OCI-LY3 (cell line): ENCODE measurements at regions not wholly inside any gene's neighbourhood (a gene's known extent, or its start where the extent isn't known, plus 50 kb on each side); places are given as distances from the start of the nearest gene placed in this dataset.

ENCODE experiments used
- H2AFZ ChIP-seq: fragments of 200-600, 300-600 bp; shearing (Covaris generic); 2 replicates; pipeline ENCODE4 v1.6.0; 2014; ENCODE audit warnings: antibody characterized with exemption, low read depth, low read length
- H3K27ac ChIP-seq: fragments of 200-600, 300-600 bp; sonication (generic); 2 replicates; pipeline ENCODE4 v1.5.1; 2014; ENCODE audit warnings: mild to moderate bottlenecking, low read length, moderate library complexity, mixed read lengths
- H3K27me3 ChIP-seq: fragments of 200-600, 300-600 bp; sonication (generic); 2 replicates; pipeline ENCODE4 v1.6.1; 2014; ENCODE audit warnings: low read depth, low read length, mixed read lengths
- H3K36me3 ChIP-seq: fragments of 200-600, 300-600 bp; sonication (generic); replicated peaks from 2 replicates; pipeline ENCODE3; 2014; ENCODE audit warnings: low read depth, low read length, mixed read lengths
- H3K4me1 ChIP-seq: fragments of 300-600, 200-600 bp; sonication (generic); 2 replicates; pipeline ENCODE4 v1.6.1; 2014; ENCODE audit warnings: low read length, mixed read lengths
- H3K4me2 ChIP-seq: fragments of 200-600, 300-600 bp; sonication (generic); 2 replicates; pipeline ENCODE4 v1.6.1; 2014; ENCODE audit warnings: low read length, mixed read lengths
- H3K4me3 ChIP-seq: fragments of 300-600, 200-600 bp; sonication (generic); 2 replicates; pipeline ENCODE4 v1.5.1; 2014; ENCODE audit warnings: antibody characterized with exemption, mild to moderate bottlenecking, low read length, moderate library complexity
- H3K79me2 ChIP-seq: fragments of 300-600, 200-600 bp; shearing (Covaris generic); 2 replicates; pipeline ENCODE4 v1.6.1; 2014; ENCODE audit warnings: mild to moderate bottlenecking, low read length, mixed read lengths
- H3K9ac ChIP-seq: fragments of 300-600, 200-600 bp; shearing (Covaris generic); 2 replicates; pipeline ENCODE4 v1.6.0; 2014; ENCODE audit warnings: mild to moderate bottlenecking, low read length, moderate library complexity
- H3K9me3 ChIP-seq: fragments of 200-600, 300-600 bp; shearing (Covaris generic); 2 replicates; pipeline ENCODE4 v1.6.1; 2014; ENCODE audit warnings: low read length, mixed read lengths; ENCODE audit not compliant: insufficient read depth
- H4K20me1 ChIP-seq: fragments of 200-600, 300-600 bp; sonication (generic); 2 replicates; pipeline ENCODE4 v1.6.1; 2016; ENCODE audit warnings: low read length, mixed read lengths; ENCODE audit not compliant: insufficient read depth
- CTCF ChIP-seq: fragments of 200-600, 300-600 bp; sonication (generic); IDR thresholded peaks from 2 replicates; pipeline ENCODE4 v1.5.1; 2014; ENCODE audit warnings: antibody characterized with exemption, low read length, low read depth
- EZH2phosphoT487 ChIP-seq: fragments of 200-600 bp; shearing (Covaris generic); IDR thresholded peaks from 2 replicates; pipeline ENCODE4 v1.6.1; 2018; ENCODE audit warnings: antibody characterized with exemption, mixed run types, low read depth

GRCh38 chrX:45696736-45697135 lies 496.1 kb upstream of the DIPK2B start:
- Histone ChIP-seq H3K27me3 (no peaks in the 10 kb centered on the region), H3K36me3 (no peaks in the 10 kb centered on the region), H3K4me2 (no peak overlapping the region), H4K20me1 (no peaks in the 10 kb centered on the region), H3K9me3 (no peaks in the 10 kb centered on the region), H3K27ac (no peak overlapping the region), H3K4me1 (no peaks in the 10 kb centered on the region), H3K4me3 (no peak overlapping the region), H3K79me2 (no peaks in the 10 kb centered on the region), H2AFZ (no peak overlapping the region), H3K9ac (no peak overlapping the region)
- no peak for TF ChIP-seq EZH2phosphoT487
- no peak for TF ChIP-seq CTCF

- no peaks in the 10 kb centered on the region for H4K20me1 ChIP-seq
- no peak overlapping the region for H2AFZ ChIP-seq
- H3K9ac ChIP-seq, result no peak overlapping the region
- H3K27me3 ChIP-seq, result no peaks in the 10 kb centered on the region
- H3K36me3 ChIP-seq, result no peaks in the 10 kb centered on the region
- no peaks in the 10 kb centered on the region for H3K4me1 ChIP-seq
- H3K4me3 ChIP-seq, result no peak overlapping the region
- no peak overlapping the region for H3K4me2 ChIP-seq
- H3K9me3 ChIP-seq, result no peaks in the 10 kb centered on the region
- no peaks in the 10 kb centered on the region for H3K79me2 ChIP-seq
- no peak overlapping the region for H3K27ac ChIP-seq
- TF ChIP-seq CTCF (no peak), EZH2phosphoT487 (no peak)
Observed at GRCh38 chrX:45689971-45690370, 489.3 kb upstream of the DIPK2B start.

GRCh38 chrX:45683914-45684313 lies 483.2 kb upstream of the DIPK2B start:
- H3K9ac ChIP-seq, result no peak overlapping the region

GRCh38 chrX:45681891-45682290 lies 481.2 kb upstream of the DIPK2B start:
- TF ChIP-seq CTCF (no peak), EZH2phosphoT487 (no peak)
- Histone ChIP-seq H3K4me1 (peaks cover 5% of the 10 kb centered on the region; the same call in 1 of the 2 replicates), H3K36me3 (no peaks in the 10 kb centered on the region), H3K4me3 (no peak overlapping the region), H3K27me3 (no peaks in the 10 kb centered on the region), H3K27ac (no peak overlapping the region), H2AFZ (no peak overlapping the region), H3K9ac (no peak overlapping the region), H3K79me2 (no peaks in the 10 kb centered on the region), H4K20me1 (no peaks in the 10 kb centered on the region), H3K9me3 (no peaks in the 10 kb centered on the region), H3K4me2 (no peak overlapping the region)

More at GRCh38 chrX:45683914-45684313, 483.2 kb upstream of the DIPK2B start:
- no peak for TF ChIP-seq EZH2phosphoT487
- no peak for TF ChIP-seq CTCF
- Histone ChIP-seq H3K79me2 (no peaks in the 10 kb centered on the region), H3K27me3 (no peaks in the 10 kb centered on the region), H3K4me3 (no peak overlapping the region), H3K4me2 (no peak overlapping the region), H2AFZ (no peak overlapping the region), H3K9me3 (no peaks in the 10 kb centered on the region), H3K27ac (no peak overlapping the region), H3K4me1 (peaks cover 5% of the 10 kb centered on the region; the same call in 1 of the 2 replicates), H4K20me1 (no peaks in the 10 kb centered on the region), H3K36me3 (no peaks in the 10 kb centered on the region)
